Stimulated activated CD8-positive, alpha-beta memory T cell treated with anti-CD3 and anti-CD28 coated beads, Interleukin-15, amount 100 ng/mL, for 24 hours (primary cell): ENCODE measurements at regions not wholly inside any gene's neighbourhood (a gene's known extent, or its start where the extent isn't known, plus 50 kb on each side); places are given as distances from the start of the nearest gene placed in this dataset.

Source experiments
- DNase-seq: peaks from one replicate; pipeline ENCODE4 v3.0.0-alpha.2; 2020; ENCODE audit warnings: low read depth

- DNase-seq = no peak
These were observed 394.5 kb upstream of the KIRREL3 start for GRCh38 chr11:127395034-127395433.

- no peak for DNase-seq
These were observed 393.0 kb upstream of the KIRREL3 start for GRCh38 chr11:127393460-127393997.

- no peak for DNase-seq
These were observed 392.0 kb upstream of the KIRREL3 start for GRCh38 chr11:127392575-127392974.

DNA sequence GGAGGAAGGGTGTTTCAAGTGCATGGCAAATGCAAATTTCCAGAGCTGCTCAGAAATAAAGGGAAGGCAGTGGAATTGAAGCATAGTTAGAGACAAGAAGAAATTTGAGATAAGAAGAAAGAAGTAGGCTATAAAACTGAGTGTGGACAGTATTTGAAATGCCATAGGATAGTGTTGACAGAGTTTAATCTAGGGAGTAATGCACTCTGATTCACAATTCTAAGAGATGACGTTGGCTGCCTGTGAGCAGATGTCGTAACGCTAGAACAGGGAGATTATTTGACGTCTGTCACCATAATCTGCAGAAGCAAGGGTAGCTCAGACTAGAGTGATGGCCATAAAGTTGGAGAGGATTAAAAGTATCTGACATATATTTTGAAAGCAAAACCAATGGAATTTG, 389.9 kb upstream of the KIRREL3 start:
- DNase-seq = no peak

DNA sequence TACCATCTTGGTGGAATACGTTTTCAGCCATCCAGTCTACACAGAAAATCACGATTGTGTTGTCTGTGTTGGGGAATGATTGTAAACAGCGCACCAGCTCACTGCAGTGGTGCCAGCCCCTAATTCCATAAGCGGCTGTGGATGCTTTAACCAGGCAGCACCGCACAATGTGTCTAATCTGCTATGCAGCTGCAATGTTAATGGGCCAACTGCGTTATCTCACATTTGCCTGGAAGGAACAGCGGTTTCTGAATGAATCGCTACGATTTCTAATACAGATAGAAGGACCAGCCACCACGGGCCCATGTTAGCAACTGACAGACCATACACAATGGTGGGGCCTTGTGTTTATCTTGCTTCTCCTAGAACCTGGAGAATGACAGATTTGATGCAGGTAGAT, 384.5 kb upstream of the KIRREL3 start:
- no peak for DNase-seq

- DNase-seq = no peak
These were observed 382.5 kb upstream of the KIRREL3 start for GRCh38 chr11:127383026-127383425.

- no peak for DNase-seq
These were observed 380.7 kb upstream of the KIRREL3 start for GRCh38 chr11:127381247-127381646.

- no peak for DNase-seq
These were observed 379.1 kb upstream of the KIRREL3 start for GRCh38 chr11:127379686-127380085.

DNA sequence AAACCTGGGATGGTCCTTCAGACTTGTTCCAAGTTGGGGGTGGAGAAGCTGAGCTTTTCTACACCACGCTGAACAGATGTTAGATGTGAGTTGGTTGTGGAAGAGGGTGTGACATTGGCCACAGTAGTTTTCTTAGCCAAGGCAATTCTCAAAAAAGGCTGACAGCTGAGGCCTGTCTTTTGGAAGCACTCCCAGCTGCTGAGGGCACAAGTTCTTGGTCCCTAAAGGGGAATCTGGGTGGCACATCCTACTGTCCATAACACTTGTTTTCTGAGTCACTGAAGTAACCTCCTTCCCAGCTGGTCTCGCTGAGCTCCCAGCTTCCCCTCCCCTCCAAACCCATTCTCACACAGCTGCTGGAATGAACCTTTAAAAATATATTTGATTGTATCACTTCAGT, 375.7 kb upstream of the KIRREL3 start:
- DNase-seq = no peak

DNA sequence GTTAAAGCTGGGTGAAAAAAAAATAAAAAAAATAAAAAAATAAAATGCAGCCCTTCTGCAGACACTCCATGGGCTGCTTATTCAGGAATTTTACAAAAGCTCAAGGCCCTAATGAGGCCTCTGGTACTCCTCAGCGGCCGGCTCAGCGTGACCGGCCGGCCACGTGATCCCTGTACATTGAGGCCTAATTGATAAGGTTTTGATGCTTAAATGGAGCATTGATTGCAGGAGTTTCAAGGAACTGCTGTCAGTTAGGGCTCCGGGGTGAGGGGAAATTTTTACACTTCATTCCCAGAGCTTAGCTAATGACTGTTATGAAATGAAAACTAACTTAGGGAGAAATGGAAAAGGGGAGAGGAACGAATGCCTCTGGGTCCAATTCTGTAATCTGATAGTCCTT, 368.8 kb upstream of the KIRREL3 start:
- no peak for DNase-seq

- DNase-seq = no peak
These were observed 362.3 kb upstream of the KIRREL3 start for GRCh38 chr11:127362754-127363308.

DNA sequence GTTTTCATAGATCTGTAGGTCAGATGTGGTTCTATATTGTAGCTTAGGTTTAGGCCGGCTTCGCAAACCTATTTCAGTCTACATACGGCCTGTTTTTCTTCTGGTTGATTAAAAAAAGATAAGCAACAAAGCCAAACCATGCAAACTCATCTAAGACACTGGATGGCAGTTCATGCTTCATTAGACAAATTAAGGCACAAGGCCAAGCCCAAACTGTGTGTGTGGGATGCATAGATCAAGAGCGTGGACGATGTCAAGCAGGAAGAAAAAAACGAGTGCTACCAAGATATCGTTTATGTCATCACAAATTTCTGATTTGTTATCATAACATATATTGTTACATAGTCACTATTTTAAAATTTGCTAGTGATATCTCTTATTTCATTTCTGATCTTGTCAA, 357.6 kb upstream of the KIRREL3 start:
- no peak for DNase-seq

DNA sequence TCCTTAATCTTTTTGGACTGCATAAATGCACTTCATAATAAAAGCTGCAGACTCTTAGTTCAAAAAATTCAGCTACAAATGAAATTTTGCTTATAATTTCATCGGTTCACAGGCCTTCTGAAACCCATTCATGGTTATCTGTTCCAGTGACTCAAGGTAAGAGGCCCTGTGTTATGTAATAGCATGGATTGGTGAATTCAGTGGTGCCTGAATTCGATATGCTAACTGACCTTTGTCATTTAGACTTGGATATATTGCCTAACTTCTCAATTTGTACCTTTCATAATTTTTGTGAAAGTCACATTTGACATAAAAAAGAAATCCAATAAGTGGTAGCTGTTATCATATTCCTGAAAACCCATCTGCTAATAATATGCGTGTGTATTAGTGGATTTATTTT, 349.9 kb upstream of the KIRREL3 start:
- no peak for DNase-seq

DNA sequence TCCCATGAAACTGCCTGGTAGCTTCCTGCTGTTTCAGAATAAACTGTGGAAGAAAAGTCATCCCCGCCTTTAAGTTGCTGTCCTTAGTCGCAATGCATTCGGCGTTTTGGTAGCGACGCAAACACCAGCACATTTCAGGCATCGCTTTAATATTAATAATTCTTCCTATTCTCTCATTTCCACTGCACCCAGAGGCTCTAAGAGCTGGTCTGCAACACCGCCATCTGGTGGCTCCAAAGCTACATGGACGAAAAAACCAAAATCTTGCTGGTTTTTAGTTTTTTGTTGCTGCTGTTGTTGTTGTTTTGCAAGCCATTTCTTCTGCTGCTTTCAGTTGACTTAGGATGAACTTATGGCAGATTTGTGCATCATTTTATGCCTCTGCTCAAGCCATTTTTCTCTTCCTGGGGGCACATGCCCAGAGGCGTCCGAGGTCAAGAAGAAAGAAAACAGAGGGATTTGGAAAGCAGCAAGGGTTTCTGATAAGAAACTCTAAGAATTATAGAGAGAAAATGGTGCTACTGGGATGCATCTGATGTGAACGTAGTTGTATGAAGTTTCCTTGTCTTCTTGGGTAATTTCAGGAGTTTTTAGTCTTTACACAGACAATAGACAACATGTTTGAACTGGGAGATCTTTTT, 345.4 kb upstream of the KIRREL3 start:
- no peak for DNase-seq

- DNase-seq = no peak
These were observed 339.9 kb upstream of the KIRREL3 start for GRCh38 chr11:127340438-127340837.

- DNase-seq = no peak
These were observed 338.8 kb upstream of the KIRREL3 start for GRCh38 chr11:127339376-127339775.

GRCh38 chr11:127338380-127339259, 338.1 kb upstream of the KIRREL3 start:
- DNase-seq = no peak

DNA sequence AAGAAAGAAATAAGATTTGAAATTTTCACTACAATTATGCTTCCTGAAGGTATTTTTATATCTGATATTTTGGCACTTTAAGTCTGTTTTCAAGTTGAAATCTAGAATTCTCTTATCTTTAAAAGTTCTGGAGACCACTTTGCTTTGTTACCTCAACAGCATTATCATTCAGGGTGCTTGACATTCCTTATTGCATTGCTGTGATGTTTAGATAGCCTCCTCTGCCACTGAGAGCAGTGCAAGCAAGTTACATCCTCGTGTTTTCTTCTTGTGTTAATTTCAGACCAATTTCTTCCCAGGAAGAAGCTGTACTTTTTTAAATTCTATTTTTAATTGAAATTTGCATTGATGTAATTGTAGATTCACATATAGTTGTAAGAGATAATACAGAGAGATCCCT, 333.9 kb upstream of the KIRREL3 start:
- DNase-seq = no peak

DNA sequence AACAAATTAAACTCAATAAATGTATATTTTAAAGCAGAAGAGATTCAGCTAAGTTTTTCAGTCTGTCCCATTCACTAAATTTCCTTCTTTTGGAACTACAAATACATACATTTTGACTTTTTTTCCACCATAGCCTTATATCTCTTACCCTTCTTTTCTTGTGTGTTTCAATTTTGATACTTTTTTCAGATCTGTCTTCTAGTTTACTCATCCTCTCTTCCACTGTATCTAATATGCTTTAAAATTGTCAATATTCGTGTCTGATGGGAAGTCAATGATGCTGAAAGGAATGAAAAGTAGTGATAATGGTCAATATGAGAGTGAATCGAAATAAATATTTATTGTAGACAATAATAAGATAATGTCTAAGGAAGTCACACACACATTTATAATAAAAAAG, 332.3 kb upstream of the KIRREL3 start:
- DNase-seq = no peak

GRCh38 chr11:127330044-127330443, 329.5 kb upstream of the KIRREL3 start:
- no peak for DNase-seq

- no peak for DNase-seq
These were observed 307.7 kb upstream of the KIRREL3 start for GRCh38 chr11:127308291-127308690.

GRCh38 chr11:127307700-127308099, 307.1 kb upstream of the KIRREL3 start:
- no peak for DNase-seq

GRCh38 chr11:127304634-127305033, 304.1 kb upstream of the KIRREL3 start:
- DNase-seq = no peak
